ENCODE measurements at regions not wholly inside any gene's neighbourhood (a gene's known extent, or its start where the extent isn't known, plus 50 kb on each side); places are given as distances from the start of the nearest gene placed in this dataset.

DNA sequence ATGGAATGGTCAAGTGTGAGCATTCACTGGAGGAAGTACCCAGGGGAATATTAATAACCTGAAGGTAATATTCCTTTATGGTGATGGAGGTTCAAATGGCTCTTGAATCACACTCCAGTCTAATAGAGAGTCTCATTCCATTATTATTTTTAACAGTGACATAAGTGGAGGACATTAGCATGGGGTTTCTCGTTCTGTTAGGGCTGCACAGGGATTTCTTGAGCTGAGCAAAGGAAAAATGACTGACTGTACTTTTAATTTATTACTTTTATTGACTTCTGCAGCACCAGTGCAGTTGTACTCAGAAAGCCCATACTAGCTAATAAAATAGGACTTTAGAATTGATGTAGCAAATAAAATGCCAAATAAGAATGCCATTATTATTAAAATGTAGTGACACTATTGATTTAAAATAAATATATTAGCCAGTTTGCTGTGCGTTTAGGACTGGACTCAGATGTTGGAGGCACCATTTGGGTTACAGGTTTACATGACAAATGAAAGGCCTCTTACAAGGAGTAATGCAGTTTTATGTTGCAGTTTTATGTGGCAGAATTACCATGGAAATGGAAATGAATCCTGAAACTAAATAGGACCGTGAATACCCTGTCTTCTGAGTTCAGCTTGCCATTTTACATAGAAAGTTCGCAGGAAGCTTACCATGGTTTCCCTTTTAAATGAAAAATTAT lies 705.1 kb upstream of the GRM7 start:
- no peak for TF ChIP-seq POLR2A (IDR thresholded peaks at IDR 0.05)
- TF ChIP-seq, protein P1, sequence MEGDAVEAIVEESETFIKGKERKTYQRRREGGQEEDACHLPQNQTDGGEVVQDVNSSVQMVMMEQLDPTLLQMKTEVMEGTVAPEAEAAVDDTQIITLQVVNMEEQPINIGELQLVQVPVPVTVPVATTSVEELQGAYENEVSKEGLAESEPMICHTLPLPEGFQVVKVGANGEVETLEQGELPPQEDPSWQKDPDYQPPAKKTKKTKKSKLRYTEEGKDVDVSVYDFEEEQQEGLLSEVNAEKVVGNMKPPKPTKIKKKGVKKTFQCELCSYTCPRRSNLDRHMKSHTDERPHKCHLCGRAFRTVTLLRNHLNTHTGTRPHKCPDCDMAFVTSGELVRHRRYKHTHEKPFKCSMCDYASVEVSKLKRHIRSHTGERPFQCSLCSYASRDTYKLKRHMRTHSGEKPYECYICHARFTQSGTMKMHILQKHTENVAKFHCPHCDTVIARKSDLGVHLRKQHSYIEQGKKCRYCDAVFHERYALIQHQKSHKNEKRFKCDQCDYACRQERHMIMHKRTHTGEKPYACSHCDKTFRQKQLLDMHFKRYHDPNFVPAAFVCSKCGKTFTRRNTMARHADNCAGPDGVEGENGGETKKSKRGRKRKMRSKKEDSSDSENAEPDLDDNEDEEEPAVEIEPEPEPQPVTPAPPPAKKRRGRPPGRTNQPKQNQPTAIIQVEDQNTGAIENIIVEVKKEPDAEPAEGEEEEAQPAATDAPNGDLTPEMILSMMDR (IDR thresholded peaks at IDR 0.05): no peak
